GM21447 (cell line): ENCODE measurements at regions not wholly inside any gene's neighbourhood (a gene's known extent, or its start where the extent isn't known, plus 50 kb on each side); places are given as distances from the start of the nearest gene placed in this dataset.
"Not testable (repeated sequence)": the region's sequence is repeated elsewhere in the genome, so short reads cannot be mapped to it uniquely, and the experiment has no call there.

Source experiments
- ATAC-seq: cut with Tn5 transposase; IDR thresholded peaks from one replicate; pipeline ENCODE4 v1.9.1; 2021; ENCODE audit not compliant: unreplicated experiment

DNA sequence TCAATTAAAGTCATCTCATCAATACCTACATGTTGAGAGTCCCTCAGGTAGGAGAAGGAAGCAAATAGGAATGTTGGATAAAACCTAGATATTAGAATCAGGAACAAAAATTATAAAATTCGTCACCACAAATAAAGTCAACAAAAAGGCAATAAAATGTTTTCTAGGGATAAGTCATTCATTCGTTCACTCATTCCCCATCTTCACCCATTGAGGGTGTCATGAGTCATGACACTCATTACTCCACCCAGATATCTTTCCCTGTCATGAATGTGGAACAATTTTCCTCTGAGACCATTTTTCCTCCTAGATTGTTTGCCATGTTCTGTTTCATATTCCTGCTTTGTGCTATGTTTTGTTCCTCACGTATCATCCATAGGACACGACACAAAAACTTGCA is 50.9 kb upstream of the OLIG3 start:
- no peak for ATAC-seq

DNA sequence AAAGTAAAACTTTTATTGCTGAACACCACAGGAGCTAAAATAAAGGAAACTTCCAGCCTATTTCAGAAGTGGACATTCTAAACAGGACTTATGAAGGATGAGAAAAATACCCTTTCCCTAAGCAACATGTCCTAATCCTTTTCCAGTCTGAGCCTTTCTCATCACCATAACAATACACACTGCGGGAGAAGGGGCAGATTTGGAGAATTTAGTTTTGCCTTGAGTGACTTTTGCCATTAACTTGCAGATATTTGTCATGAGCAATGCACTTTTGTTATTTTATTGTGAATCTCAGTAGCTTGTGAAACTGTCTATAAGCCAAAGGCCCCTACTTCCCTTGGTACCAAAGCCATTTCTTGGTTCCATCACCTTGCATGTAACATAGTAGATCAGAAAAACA is 53.0 kb upstream of the OLIG3 start:
- no peak for ATAC-seq

- ATAC-seq: no peak
Observed at GRCh38 chr6:137547601-137548000, 53.4 kb upstream of the OLIG3 start.

DNA sequence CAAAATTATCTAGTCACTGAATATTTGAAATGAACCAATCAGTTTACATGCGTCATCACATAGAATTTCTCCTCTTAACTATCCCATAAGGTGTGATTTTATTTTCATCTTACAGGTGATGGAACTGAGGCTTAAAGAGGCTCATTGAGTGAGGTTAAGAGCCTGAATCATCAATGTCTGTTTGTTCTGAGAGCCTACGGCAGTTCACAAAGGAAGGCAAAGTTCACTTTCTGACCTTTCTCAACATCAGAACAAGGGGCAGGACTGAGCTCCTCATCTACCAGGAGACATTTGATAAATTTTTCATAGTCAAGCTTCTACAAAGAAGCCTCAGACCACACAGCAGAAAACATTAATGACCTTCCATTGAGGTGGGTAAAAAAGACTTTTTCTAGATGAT is 54.9 kb upstream of the OLIG3 start:
- ATAC-seq: no peak

DNA sequence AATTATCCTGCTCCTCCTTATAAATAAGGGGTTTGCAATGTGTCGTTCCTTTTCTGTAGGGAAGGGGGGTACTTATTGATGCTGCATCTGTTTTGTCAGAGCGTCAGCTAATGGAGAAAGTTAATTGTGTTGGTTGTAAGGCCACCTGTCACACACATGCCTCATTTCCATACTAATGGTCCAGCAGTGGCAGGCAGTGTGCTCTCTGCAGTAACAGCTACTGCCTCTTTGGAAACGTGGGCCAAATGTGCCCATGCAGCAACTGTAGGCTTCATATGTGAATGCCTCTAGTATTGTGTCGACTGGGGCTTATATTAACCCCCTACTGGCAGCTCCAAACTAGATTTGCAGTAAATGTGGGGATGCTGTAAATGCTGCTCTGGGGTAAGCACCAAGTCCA is 56.3 kb upstream of the OLIG3 start:
- no peak for ATAC-seq

- ATAC-seq: no peak
Observed at GRCh38 chr6:137552146-137552545, 58.0 kb upstream of the OLIG3 start.

DNA sequence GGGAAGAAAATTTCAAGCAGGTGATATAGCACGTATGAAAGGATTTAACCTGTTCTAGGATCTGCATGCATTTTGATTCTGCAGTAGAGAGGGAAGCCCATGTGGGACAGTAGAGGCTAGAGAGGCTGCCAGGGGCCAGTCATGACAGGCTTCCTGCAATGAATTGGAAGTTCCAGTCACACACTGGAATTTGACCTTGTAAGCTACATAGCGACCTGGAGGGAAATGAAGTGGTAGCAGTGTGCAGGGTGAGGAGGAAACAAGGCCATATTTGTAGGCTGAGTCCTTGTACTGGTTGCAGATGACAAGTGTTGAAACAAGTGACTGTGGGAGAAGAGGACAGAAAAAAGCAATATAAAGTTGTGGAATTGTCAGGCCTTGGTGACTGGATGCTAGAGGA is 58.6 kb upstream of the OLIG3 start:
- ATAC-seq: no peak

- ATAC-seq: not testable (repeated sequence)
Observed at GRCh38 chr6:137559521-137560183, 65.5 kb upstream of the OLIG3 start.

DNA sequence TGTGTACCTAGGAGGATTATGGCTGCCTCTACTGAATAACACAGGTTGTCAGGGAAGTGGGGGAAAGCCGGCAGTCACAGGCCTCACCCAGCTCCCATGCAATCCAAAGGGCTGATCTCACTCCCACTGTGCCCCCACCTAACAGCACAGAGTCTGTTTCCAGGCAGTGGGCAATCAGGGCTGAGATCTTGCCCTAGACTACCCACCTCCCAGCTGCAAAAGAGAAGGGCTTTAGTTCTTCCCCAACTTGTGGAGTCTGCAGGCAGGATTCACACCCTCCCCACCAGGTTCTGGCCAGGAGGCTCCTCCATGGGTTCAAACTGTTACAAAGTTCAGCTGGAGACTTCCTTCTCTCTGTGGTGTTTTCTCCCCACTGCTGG is 66.0 kb upstream of the OLIG3 start:
- no peak for ATAC-seq

GRCh38 chr6:137568067-137568466 is 73.9 kb upstream of the OLIG3 start:
- ATAC-seq: no peak

- ATAC-seq: no peak
Observed at GRCh38 chr6:137570393-137570792, 76.2 kb upstream of the OLIG3 start.

GRCh38 chr6:137571854-137572253 is 77.7 kb upstream of the OLIG3 start:
- ATAC-seq: no peak

- ATAC-seq: no peak
Observed at GRCh38 chr6:137573739-137574138, 79.5 kb upstream of the OLIG3 start.

DNA sequence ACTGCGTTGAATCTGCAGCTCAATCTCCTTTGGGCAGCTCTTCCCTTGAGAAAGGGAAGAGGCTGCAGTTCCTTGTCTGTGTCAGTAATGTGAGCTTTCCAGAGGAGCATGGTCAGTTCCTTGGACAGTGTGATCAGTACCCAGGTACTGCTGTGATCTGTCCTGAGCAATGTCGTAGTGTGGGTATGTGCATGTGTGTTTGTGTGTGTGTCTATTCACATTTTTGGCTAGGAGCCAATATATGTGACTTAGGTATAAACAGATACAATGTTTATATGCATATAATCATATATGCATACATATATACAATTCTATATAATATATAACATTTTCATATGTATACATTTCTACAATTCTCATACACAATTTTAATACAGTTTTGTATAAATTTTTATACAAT is 85.4 kb upstream of the OLIG3 start:
- ATAC-seq: no peak

GRCh38 chr6:137581019-137581707 is 87.0 kb upstream of the OLIG3 start:
- ATAC-seq: no peak

GRCh38 chr6:137583519-137583918 is 89.3 kb upstream of the OLIG3 start:
- ATAC-seq: not testable (repeated sequence)

DNA sequence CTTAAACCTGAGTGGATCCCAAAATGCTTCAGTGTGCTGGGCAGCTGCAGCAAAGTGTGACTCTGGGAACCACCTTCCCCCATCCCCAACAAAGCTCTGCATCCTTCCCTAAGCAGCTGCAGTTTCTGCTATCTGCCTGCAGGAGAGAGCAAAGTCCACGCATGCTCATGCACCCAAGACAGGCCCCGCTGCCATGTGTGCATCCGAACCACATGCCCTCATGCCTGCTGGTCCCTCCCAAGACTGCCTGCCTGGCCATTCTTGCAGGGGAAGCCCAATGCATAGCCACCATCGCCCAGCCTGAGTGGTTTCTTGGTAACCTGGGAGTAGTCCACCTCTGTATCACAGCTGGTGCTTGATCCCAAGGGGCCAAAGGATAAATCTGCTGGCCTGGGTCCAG is 94.3 kb upstream of the OLIG3 start:
- ATAC-seq: no peak

DNA sequence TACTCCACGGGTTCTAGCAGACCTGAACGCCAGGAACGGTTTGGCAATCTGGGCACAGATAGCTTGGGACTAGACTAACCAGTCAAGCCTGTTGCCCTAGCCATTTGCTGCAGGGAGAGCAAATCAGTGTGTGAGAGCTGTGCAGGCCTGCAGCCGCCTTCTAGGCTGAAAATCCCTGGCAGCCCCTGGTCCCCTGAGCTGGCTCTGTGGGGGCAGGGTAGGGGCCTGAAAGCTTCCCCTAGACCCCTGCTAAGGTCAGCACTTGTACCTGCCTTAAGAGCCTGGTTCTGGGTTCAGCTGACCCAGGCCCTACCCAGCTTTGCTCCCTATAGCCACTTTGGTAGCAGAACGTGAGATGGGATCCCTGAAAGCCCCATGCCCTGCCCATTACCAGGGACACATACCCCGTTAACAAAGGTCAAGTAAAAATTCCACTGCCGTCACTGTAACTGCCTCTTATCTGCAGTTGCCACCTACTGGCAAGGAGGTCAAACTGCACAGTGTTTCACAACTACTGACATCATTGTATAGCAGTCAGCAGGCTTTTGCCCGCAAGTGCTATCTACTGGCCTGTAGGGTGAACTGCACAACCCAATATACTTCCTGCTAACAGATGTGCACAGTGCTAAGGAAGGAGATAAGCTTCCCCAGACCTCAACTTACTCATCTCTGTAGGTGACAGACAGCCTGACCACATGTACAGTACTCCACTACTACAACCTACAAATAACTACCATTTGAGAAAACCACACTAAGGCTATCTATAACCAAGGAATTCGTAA is 95.1 kb upstream of the OLIG3 start:
- ATAC-seq: peak; percentile 99

GRCh38 chr6:137590684-137591083 is 96.5 kb upstream of the OLIG3 start:
- ATAC-seq: no peak

GRCh38 chr6:137601471-137601870 is 107.3 kb upstream of the OLIG3 start:
- no peak for ATAC-seq

DNA sequence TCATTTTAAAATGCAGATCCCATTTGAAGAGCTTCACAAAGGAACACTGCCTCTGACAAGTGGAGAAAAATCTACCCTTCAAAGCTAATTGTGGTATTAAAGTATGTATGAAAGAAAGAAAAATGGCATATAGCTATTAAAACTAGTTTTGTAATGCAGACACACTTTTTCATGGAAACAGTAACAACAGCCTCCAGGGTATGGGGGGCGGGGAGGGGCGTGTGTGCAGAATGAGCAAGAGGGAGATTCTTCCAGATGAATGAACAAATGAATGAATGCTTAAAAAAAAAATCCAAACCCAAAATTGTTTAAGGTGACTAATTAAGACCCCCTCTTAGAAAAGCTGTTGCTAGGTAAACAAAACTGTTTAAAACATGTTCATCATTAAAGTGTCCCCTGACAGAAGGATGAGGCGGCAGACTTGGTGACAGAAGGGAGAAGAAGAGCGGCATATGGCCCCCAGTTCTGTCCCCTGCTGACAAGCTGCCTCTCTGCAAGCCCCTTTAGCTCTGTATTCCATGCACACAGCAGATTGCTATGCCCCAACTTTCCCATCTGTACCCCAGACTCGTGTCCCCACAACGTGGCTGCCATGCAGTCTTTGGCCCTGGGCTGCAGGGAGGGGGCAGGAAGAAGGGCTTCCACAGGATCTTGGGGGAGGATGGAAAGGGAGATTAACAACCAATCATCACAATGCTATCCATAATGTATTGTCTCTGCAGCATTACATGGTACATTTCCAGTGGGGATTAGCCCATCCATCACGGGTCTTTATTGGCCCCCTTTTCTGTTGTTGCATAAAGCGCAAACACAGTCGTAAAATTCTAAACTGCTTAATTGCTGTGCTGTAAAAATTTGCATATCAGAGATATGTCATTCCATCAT is 108.4 kb upstream of the OLIG3 start:
- ATAC-seq: no peak
